GM06990 (cell line): ENCODE measurements at regions not wholly inside any gene's neighbourhood (a gene's known extent, or its start where the extent isn't known, plus 50 kb on each side); places are given as distances from the start of the nearest gene placed in this dataset.

Source experiments
- DNase-seq: peaks from one replicate; pipeline ENCODE4 v3.0.0-alpha.2; 2011; ENCODE audit not compliant: insufficient read length; ENCODE audit errors: extremely low read depth
- H3K27me3 ChIP-seq: replicated peaks from 2 replicates; pipeline ENCODE4 v1.6.0; 2011; ENCODE audit warnings: low read length; ENCODE audit not compliant: control insufficient read depth, insufficient read depth
- H3K36me3 ChIP-seq: 2 replicates; pipeline ENCODE4 v1.5.1; 2011; ENCODE audit warnings: low read length; ENCODE audit not compliant: control insufficient read depth, insufficient read depth
- H3K4me3 ChIP-seq: replicated peaks from 2 replicates; pipeline ENCODE4 v1.5.1; 2011; ENCODE audit warnings: low read depth, mild to moderate bottlenecking, control low read depth, low read length
- CTCF ChIP-seq: IDR thresholded peaks from 2 replicates; pipeline ENCODE4 v1.5.1; 2011; ENCODE audit warnings: low read length, control low read depth, mild to moderate bottlenecking, inconsistent platforms; ENCODE audit not compliant: insufficient read depth, poor library complexity, severe bottlenecking

GRCh38 chr3:30114918-30115317, 491.5 kb upstream of the TGFBR2 start:
- TF ChIP-seq CTCF, result no peak
- Histone ChIP-seq H3K27me3 (no peaks in the 10 kb centered on the region), H3K4me3 (no peak overlapping the region), H3K36me3 (no peaks in the 10 kb centered on the region)
- no peak for DNase-seq

- H3K27me3 ChIP-seq, result no peaks in the 10 kb centered on the region
- DNase-seq, result no peak
- TF ChIP-seq CTCF, result no peak
- H3K36me3 ChIP-seq, result no peaks in the 10 kb centered on the region
- no peak overlapping the region for H3K4me3 ChIP-seq
These were observed 484.0 kb upstream of the TGFBR2 start for GRCh38 chr3:30122359-30122758.

- no peaks in the 10 kb centered on the region for H3K36me3 ChIP-seq
- no peak overlapping the region for H3K4me3 ChIP-seq
- TF ChIP-seq CTCF, result no peak
- no peaks in the 10 kb centered on the region for H3K27me3 ChIP-seq
- DNase-seq, result no peak
These were observed 483.2 kb upstream of the TGFBR2 start for GRCh38 chr3:30123224-30123623.

GRCh38 chr3:30123755-30124154, 482.6 kb upstream of the TGFBR2 start:
- H3K4me3 ChIP-seq, result no peak overlapping the region
- H3K36me3 ChIP-seq, result no peaks in the 10 kb centered on the region
- DNase-seq, result no peak
- H3K27me3 ChIP-seq, result no peaks in the 10 kb centered on the region
- TF ChIP-seq CTCF, result no peak

GRCh38 chr3:30124435-30125370, 481.7 kb upstream of the TGFBR2 start:
- no peak for TF ChIP-seq CTCF
- no peak for DNase-seq

More at GRCh38 chr3:30124435-30125370, 481.7 kb upstream of the TGFBR2 start:
- H3K4me3 ChIP-seq, result no peak overlapping the region
- no peaks in the 10 kb centered on the region for H3K27me3 ChIP-seq
- no peaks in the 10 kb centered on the region for H3K36me3 ChIP-seq
